Psoas muscle (tissue), 7 donors: ENCODE measurements at regions not wholly inside any gene's neighbourhood (a gene's known extent, or its start where the extent isn't known, plus 50 kb on each side); places are given as distances from the start of the nearest gene placed in this dataset.

Source experiments
- ATAC-seq, 4 donors: fragments of 200-7000 bp; cut with Tn5 transposase; one replicate each; pipeline ENCODE4 v1.9.1; 2020; ENCODE audit warnings: moderate library complexity in 3 of 4, mild to moderate bottlenecking in 2 of 4
- DNase-seq, 2 donors: peaks; one replicate each; pipeline ENCODE4 v3.0.0-alpha.2; 2020
- H3K27ac ChIP-seq: fragments of 200-600 bp; one replicate; pipeline ENCODE4 v1.8.0; 2022
- H3K27me3 ChIP-seq, 3 donors: fragments of 200-600 bp in 1 of 3; one replicate each; pipeline versions ENCODE4 v1.6.1 to v1.8.0; 2013 to 2022; ENCODE audit warnings: low read length in 2 of 3, mild to moderate bottlenecking in 2 of 3, moderate library complexity in 1 of 3; ENCODE audit not compliant: insufficient read depth in 3 of 3
- H3K36me3 ChIP-seq, 2 donors: fragments of 200-600 bp in 1 of 2; one replicate each; pipeline versions ENCODE4 v1.6.1 to v1.8.0; 2013 to 2022; ENCODE audit warnings: low read depth in 1 of 2, mild to moderate bottlenecking in 1 of 2, moderate library complexity in 1 of 2; ENCODE audit not compliant: insufficient read depth in 1 of 2
- H3K4me1 ChIP-seq: fragments of 200-600 bp; one replicate; pipeline ENCODE4 v1.8.0; 2022
- H3K4me3 ChIP-seq: fragments of 200-600 bp; one replicate; pipeline ENCODE4 v1.8.0; 2022; ENCODE audit warnings: mild to moderate bottlenecking
- H3K9me3 ChIP-seq: fragments of 200-600 bp; one replicate; pipeline ENCODE4 v1.8.0; 2022
- WGBS, 3 donors: extraction: QIAGEN DNeasy Blood & Tissue Kit; methylation state at CpG; one replicate each; pipeline versions ENCODE4 v1.1.6 to v1.1.7; 2013; 5-methylcytosine and 5-hydroxymethylcytosine counted together
- intact Hi-C, 2 donors: fragments of 100-400 bp; cut with DNase I; formaldehyde crosslinking; loops; one replicate each; pipeline versions ENCODE4 v1.11.0 to v1.14.2; 2022
- TF ChIP-seq, protein P1 (sequence below): fragments of 200-600 bp; IDR thresholded peaks from one replicate; pipeline ENCODE4 v1.8.0; 2022; ENCODE audit warnings: antibody characterized with exemption
- donor health status: healthy with polysubstance abuse.
- donor health status: DM: no; HTN: no; CAD: no; lungs with moderate emphysema.
- donor health status: Bipolar disorder and iron deficiency.
- donor health status: healthy.
- donor health status: DM: yes; HTN: yes; CAD: no.
- donor health status: DM: no; HTN: no; CAD: no.
- donor health status: DM: yes; HTN: yes; CAD: no.

DNA sequence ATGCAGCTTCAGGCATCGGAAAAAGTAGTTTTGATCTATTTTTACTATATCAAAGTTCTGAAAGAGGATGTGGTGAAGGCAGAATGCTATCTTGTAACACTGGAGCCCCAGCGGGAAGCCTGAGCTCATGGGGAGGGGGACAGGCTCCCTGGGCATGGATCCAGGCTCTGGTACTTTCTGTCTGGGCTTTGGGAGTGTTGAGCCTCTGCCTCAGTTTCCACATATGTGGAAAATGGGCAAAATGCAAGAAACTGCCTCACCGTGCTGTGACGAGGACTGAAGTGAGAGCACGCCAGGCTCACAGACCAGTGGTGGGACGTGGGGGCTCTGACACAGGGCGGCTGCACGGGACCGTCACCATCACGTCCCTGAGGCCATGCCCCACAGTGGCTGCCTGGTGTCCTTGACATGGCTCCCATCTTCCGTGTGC, 182.9 kb upstream of the SHH start:
- ATAC-seq (no peak), DNase-seq (no peak)
- H3K4me3 ChIP-seq, result no peak overlapping the region
- H3K9me3 ChIP-seq, result no peaks in the 10 kb centered on the region
- 77 to 83% (median 77%) methylated on average over 10 to 11 of the region's 11 CpGs for WGBS, 3 donors
- no peaks in the 10 kb centered on the region for H3K36me3 ChIP-seq
- H3K27me3 ChIP-seq, result no peaks in the 10 kb centered on the region
- no peaks in the 10 kb centered on the region for H3K4me1 ChIP-seq
- H3K27ac ChIP-seq, result no peak overlapping the region
- TF ChIP-seq, protein P1, sequence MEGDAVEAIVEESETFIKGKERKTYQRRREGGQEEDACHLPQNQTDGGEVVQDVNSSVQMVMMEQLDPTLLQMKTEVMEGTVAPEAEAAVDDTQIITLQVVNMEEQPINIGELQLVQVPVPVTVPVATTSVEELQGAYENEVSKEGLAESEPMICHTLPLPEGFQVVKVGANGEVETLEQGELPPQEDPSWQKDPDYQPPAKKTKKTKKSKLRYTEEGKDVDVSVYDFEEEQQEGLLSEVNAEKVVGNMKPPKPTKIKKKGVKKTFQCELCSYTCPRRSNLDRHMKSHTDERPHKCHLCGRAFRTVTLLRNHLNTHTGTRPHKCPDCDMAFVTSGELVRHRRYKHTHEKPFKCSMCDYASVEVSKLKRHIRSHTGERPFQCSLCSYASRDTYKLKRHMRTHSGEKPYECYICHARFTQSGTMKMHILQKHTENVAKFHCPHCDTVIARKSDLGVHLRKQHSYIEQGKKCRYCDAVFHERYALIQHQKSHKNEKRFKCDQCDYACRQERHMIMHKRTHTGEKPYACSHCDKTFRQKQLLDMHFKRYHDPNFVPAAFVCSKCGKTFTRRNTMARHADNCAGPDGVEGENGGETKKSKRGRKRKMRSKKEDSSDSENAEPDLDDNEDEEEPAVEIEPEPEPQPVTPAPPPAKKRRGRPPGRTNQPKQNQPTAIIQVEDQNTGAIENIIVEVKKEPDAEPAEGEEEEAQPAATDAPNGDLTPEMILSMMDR, result no peak
- intact Hi-C loops, result no loop called here

DNA sequence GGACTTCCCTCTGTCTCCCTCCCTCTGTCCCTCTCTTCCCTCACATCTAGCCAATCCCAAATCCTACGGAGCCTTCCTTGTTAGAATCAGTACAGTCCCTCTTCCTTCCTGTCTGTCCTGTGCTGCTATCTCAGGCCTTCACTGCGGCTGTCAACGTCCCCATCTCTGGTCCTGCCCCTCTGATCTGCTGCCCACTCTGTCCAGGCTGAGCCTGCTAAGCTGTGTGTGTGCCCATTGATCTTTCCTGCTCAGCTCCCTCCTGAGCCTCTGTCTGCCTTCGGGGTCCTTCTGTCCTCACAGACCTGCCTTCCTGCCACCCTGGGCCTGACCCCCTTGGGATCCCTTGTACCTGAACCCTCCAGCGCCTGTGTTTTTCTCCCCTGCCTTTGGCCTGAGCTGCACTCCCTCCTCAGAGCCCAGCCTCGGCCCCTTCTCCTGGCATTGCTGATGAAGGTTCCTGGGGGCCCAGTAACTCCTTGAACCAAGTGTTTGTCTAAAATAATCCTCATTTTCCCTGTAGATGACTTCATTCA, 182.1 kb upstream of the SHH start:
- TF ChIP-seq, protein P1, result no peak

DNA sequence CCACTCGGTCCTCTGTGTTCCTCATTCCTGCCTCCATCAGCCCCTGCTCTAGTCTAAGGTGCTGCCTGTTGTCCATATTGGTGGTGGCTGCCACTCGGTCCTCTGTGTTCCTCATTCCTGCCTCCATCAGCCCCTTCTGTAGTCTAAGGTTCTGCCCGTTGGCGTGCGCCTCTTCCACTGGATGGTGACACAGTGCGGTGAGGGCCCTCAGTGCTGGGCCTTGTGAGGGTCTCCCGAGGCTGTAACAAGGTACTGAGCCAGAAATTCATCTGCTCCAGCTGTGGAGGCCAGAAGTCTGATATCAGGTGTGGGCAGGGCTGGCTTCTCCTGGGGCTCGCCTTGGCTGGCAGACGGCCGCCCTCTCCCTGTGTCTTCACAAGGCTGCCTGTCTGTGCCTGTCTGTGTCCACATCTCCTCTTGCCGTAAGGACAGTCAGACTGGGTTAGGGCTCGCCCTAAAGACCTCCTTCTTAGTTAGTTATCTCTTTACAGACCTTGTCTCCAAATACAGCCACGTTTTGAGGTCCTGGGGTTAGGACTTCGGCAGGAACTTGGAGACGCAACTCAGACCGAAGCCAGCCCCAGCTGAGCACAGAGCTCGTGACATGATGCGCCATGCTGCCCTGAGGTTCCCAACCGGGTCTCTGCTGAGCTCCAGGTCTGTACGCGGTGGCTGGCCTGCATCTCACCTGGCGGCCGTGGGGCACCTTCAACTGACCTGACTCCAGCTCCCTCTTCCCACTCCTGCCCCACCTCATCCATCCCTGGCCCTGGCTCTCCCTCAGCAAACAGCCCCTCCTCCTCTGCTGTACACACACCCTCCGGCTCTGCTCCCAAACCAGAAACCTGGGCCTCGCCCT, 181.4 kb upstream of the SHH start:
- Histone ChIP-seq H3K9me3 (no peaks in the 10 kb centered on the region), H3K4me1 (no peaks in the 10 kb centered on the region), H3K4me3 (no peak overlapping the region), H3K36me3 (no peaks in the 10 kb centered on the region), H3K27me3 (no peaks in the 10 kb centered on the region), H3K27ac (no peak overlapping the region)
- TF ChIP-seq, protein P1, result no peak
- DNase-seq (no peak), ATAC-seq (no peak)
- 81 to 83% (median 82%) methylated on average over 25 of the region's 25 CpGs for WGBS, 3 donors
- intact Hi-C loops, result no loop called here

More for the DNA sequence above, 182.1 kb upstream of the SHH start:
- no peak overlapping the region for H3K27ac ChIP-seq
- no peaks in the 10 kb centered on the region for H3K27me3 ChIP-seq
- no peaks in the 10 kb centered on the region for H3K4me1 ChIP-seq
- H3K4me3 ChIP-seq, result no peak overlapping the region
- ATAC-seq (no peak), DNase-seq (no peak)
- intact Hi-C loops, result no loop called here
- H3K9me3 ChIP-seq, result no peaks in the 10 kb centered on the region
- no peaks in the 10 kb centered on the region for H3K36me3 ChIP-seq
- WGBS, 3 donors, result 61 to 67% (median 67%) methylated on average over 6 of the region's 6 CpGs

DNA sequence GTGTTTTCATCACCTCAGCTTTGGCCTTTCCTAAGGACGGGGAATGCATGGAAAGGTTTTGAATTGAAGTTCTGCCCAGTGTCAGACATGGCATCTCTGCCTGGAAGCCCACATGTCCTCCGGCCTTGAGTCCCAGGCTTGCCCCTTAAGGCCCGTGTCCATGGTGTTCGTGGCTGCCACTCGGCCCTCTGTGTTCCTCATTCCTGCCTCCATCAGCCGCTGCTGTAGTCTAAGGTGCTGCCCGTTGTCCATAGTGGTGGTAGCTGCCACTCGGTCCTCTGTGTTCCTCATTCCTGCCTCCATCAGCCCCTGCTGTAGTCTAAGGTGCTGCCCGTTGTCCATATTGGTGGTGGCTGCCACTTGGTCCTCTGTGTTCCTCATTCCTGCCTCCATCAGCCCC, 180.7 kb upstream of the SHH start:
- Histone ChIP-seq H3K27me3 (no peaks in the 10 kb centered on the region), H3K27ac (no peak overlapping the region), H3K4me1 (no peaks in the 10 kb centered on the region), H3K9me3 (no peaks in the 10 kb centered on the region), H3K36me3 (no peaks in the 10 kb centered on the region), H3K4me3 (no peak overlapping the region)
- 85 to 87% (median 86%) methylated on average over 9 of the region's 9 CpGs for WGBS, 3 donors
- TF ChIP-seq, protein P1, result no peak
- DNase-seq (no peak), ATAC-seq (no peak)
- intact Hi-C loops, result no loop called here
